ENCODE measurements at regions not wholly inside any gene's neighbourhood (a gene's known extent, or its start where the extent isn't known, plus 50 kb on each side); places are given as distances from the start of the nearest gene placed in this dataset.

DNA sequence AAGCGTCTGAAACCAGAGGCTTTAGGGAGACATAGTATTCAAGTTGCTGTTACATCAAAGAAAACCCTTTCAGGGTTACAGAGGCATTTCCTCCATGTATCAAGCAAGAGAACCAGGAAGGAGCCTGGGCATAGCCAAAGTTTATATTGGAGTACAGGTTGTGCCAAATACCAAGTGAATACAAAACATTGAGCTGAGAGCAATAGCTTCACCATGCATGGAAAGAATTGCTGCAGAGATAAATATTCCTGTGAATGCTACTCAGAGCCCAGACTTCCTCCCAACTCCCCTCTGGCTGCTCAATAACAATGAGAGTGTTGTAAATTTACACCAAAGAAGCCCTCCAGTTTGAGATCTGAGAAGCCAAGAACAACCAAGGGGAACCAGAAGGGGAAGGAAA lies 618.9 kb downstream of the DHX35 start:
- TF ChIP-seq, protein P1, sequence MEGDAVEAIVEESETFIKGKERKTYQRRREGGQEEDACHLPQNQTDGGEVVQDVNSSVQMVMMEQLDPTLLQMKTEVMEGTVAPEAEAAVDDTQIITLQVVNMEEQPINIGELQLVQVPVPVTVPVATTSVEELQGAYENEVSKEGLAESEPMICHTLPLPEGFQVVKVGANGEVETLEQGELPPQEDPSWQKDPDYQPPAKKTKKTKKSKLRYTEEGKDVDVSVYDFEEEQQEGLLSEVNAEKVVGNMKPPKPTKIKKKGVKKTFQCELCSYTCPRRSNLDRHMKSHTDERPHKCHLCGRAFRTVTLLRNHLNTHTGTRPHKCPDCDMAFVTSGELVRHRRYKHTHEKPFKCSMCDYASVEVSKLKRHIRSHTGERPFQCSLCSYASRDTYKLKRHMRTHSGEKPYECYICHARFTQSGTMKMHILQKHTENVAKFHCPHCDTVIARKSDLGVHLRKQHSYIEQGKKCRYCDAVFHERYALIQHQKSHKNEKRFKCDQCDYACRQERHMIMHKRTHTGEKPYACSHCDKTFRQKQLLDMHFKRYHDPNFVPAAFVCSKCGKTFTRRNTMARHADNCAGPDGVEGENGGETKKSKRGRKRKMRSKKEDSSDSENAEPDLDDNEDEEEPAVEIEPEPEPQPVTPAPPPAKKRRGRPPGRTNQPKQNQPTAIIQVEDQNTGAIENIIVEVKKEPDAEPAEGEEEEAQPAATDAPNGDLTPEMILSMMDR (IDR thresholded peaks at IDR 0.05; ENCODE audit: insufficient read depth, low read length, poor library complexity, severe bottlenecking): no peak
- TF ChIP-seq EZH2phosphoT487 (conservative IDR thresholded peaks at IDR 0.05; ENCODE audit: low read length): no peak

Measured in SU-DHL-6 (cell line).